ENCODE measurements at regions not wholly inside any gene's neighbourhood (a gene's known extent, or its start where the extent isn't known, plus 50 kb on each side); places are given as distances from the start of the nearest gene placed in this dataset.

- no peak for ATAC-seq
- no peak for TF ChIP-seq BACH2 (CRISPR knock-in tag; IDR thresholded peaks at IDR 0.05; ENCODE audit: borderline replicate concordance)
These were observed 255.1 kb upstream of the CDYL start for GRCh38 chr6:4521070-4521469.

DNA sequence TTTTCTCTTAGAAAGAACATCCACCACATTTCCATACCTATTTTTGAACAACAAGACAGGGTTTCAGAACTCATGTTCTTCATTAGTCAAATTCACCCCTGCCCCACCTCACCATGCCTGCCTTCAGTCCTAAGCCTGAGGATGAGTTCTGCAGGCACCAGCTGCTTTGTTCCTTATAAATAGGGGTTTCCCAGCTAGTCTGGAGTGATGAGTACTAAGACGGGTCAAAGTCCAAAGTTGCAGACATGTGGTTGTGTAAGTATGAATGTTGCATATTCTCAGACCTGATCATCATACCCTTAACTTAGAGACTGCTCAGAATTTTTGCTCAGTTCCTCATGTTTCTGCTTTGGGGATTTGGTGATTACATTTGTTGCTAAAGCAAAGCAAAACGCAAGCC is 257.7 kb upstream of the CDYL start:
- TF ChIP-seq GLIS3 (CRISPR knock-in tag; IDR thresholded peaks at IDR 0.05) (no peak), ESRRG (CRISPR knock-in tag; IDR thresholded peaks at IDR 0.05) (no peak)
- TF ChIP-seq, protein P1, sequence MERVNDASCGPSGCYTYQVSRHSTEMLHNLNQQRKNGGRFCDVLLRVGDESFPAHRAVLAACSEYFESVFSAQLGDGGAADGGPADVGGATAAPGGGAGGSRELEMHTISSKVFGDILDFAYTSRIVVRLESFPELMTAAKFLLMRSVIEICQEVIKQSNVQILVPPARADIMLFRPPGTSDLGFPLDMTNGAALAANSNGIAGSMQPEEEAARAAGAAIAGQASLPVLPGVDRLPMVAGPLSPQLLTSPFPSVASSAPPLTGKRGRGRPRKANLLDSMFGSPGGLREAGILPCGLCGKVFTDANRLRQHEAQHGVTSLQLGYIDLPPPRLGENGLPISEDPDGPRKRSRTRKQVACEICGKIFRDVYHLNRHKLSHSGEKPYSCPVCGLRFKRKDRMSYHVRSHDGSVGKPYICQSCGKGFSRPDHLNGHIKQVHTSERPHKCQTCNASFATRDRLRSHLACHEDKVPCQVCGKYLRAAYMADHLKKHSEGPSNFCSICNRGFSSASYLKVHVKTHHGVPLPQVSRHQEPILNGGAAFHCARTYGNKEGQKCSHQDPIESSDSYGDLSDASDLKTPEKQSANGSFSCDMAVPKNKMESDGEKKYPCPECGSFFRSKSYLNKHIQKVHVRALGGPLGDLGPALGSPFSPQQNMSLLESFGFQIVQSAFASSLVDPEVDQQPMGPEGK (CRISPR knock-in tag; IDR thresholded peaks at IDR 0.05; ENCODE audit: borderline replicate concordance) = no peak
- ATAC-seq = no peak

GRCh38 chr6:4516206-4516605 is 260.0 kb upstream of the CDYL start:
- no peak for ATAC-seq
- TF ChIP-seq TCF4 (CRISPR knock-in tag; IDR thresholded peaks at IDR 0.05; ENCODE audit: borderline replicate concordance) (no peak), ZNF70 (CRISPR knock-in tag; IDR thresholded peaks at IDR 0.05) (no peak), GLIS3 (CRISPR knock-in tag; IDR thresholded peaks at IDR 0.05) (no peak)
- TF ChIP-seq, protein P2, sequence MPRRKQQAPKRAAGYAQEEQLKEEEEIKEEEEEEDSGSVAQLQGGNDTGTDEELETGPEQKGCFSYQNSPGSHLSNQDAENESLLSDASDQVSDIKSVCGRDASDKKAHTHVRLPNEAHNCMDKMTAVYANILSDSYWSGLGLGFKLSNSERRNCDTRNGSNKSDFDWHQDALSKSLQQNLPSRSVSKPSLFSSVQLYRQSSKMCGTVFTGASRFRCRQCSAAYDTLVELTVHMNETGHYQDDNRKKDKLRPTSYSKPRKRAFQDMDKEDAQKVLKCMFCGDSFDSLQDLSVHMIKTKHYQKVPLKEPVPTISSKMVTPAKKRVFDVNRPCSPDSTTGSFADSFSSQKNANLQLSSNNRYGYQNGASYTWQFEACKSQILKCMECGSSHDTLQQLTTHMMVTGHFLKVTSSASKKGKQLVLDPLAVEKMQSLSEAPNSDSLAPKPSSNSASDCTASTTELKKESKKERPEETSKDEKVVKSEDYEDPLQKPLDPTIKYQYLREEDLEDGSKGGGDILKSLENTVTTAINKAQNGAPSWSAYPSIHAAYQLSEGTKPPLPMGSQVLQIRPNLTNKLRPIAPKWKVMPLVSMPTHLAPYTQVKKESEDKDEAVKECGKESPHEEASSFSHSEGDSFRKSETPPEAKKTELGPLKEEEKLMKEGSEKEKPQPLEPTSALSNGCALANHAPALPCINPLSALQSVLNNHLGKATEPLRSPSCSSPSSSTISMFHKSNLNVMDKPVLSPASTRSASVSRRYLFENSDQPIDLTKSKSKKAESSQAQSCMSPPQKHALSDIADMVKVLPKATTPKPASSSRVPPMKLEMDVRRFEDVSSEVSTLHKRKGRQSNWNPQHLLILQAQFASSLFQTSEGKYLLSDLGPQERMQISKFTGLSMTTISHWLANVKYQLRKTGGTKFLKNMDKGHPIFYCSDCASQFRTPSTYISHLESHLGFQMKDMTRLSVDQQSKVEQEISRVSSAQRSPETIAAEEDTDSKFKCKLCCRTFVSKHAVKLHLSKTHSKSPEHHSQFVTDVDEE (CRISPR knock-in tag; IDR thresholded peaks at IDR 0.05) = no peak

DNA sequence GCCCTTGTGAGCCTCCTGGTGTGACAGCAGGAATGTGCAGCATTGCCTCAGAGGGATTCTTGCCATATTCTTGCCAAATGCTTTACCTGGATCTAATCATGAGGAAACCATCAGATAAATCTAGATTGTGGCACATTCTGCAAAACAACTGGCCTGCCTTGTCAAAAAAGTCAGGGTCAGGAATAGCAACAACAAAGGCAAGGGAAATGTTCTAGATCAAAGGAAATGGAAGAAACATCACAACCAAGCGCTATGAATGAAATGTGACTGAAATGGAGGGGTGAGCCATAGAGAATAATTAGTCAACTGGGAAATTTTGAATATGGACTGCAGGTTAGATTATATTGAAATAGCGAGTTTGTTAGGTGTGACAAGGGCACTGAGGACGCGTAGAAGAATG is 262.6 kb upstream of the CDYL start:
- no peak for ATAC-seq
- TF ChIP-seq, protein P3, sequence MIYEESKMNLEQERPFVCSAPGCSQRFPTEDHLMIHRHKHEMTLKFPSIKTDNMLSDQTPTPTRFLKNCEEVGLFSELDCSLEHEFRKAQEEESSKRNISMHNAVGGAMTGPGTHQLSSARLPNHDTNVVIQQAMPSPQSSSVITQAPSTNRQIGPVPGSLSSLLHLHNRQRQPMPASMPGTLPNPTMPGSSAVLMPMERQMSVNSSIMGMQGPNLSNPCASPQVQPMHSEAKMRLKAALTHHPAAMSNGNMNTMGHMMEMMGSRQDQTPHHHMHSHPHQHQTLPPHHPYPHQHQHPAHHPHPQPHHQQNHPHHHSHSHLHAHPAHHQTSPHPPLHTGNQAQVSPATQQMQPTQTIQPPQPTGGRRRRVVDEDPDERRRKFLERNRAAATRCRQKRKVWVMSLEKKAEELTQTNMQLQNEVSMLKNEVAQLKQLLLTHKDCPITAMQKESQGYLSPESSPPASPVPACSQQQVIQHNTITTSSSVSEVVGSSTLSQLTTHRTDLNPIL (CRISPR knock-in tag; IDR thresholded peaks at IDR 0.05; ENCODE audit: low read depth) = no peak
- TF ChIP-seq ZNF565 (CRISPR knock-in tag; conservative IDR thresholded peaks at IDR 0.05; ENCODE audit: low read depth) (no peak), ZFP3 (CRISPR knock-in tag; IDR thresholded peaks at IDR 0.05) (no peak), ZNF70 (CRISPR knock-in tag; IDR thresholded peaks at IDR 0.05) (no peak), RARB (CRISPR knock-in tag; IDR thresholded peaks at IDR 0.05) (no peak), PPARA (CRISPR knock-in tag; IDR thresholded peaks at IDR 0.05; ENCODE audit: borderline replicate concordance) (no peak), GLIS3 (CRISPR knock-in tag; IDR thresholded peaks at IDR 0.05) (no peak)
- TF ChIP-seq, protein P1 (CRISPR knock-in tag; IDR thresholded peaks at IDR 0.05; ENCODE audit: borderline replicate concordance) = no peak

DNA sequence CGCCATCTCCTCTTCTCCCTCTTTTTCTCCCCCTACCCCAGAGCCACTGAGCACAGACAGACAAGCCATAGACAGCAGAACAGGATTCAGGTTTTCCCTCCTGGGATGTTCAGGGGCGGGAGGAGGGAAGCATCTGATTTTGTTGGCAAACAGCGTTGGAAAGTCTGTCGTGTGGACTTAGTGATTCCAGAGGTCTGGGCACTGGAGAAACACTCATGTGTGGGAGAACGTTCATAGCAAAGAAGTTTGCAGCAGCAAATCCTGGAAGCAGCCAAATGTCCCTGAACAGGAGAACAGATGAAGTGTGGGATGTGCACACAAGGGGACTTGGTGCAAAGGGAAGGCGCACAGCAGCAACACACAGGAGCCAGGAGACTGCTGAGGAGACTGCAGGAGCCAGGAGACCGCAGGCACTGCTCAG is 264.1 kb upstream of the CDYL start:
- no peak for ATAC-seq
- TF ChIP-seq PPARA (CRISPR knock-in tag; IDR thresholded peaks at IDR 0.05; ENCODE audit: borderline replicate concordance) = no peak
- TF ChIP-seq, protein P4, sequence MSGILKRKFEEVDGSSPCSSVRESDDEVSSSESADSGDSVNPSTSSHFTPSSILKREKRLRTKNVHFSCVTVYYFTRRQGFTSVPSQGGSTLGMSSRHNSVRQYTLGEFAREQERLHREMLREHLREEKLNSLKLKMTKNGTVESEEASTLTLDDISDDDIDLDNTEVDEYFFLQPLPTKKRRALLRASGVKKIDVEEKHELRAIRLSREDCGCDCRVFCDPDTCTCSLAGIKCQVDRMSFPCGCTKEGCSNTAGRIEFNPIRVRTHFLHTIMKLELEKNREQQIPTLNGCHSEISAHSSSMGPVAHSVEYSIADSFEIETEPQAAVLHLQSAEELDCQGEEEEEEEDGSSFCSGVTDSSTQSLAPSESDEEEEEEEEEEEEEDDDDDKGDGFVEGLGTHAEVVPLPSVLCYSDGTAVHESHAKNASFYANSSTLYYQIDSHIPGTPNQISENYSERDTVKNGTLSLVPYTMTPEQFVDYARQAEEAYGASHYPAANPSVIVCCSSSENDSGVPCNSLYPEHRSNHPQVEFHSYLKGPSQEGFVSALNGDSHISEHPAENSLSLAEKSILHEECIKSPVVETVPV (CRISPR knock-in tag; IDR thresholded peaks at IDR 0.05) = no peak
- no peak for TF ChIP-seq ZFP3 (CRISPR knock-in tag; IDR thresholded peaks at IDR 0.05)
- TF ChIP-seq TOX (CRISPR knock-in tag; IDR thresholded peaks at IDR 0.05; ENCODE audit: borderline replicate concordance) = no peak
- TF ChIP-seq OSR1 (CRISPR knock-in tag; IDR thresholded peaks at IDR 0.05) = no peak
- TF ChIP-seq TCF4 (CRISPR knock-in tag; IDR thresholded peaks at IDR 0.05; ENCODE audit: borderline replicate concordance) = no peak
- TF ChIP-seq, protein P1 (CRISPR knock-in tag; IDR thresholded peaks at IDR 0.05; ENCODE audit: borderline replicate concordance) = no peak

Data from SK-N-SH treated with all-trans-retinoic acid at 6 μM for 48 hours (cell line).